RWPE2 (cell line): ENCODE measurements at regions not wholly inside any gene's neighbourhood (a gene's known extent, or its start where the extent isn't known, plus 50 kb on each side); places are given as distances from the start of the nearest gene placed in this dataset.
A peak's percentile ranks its signal among the peaks of the same experiment; 100 is the strongest.
"Not testable (repeated sequence)": the region's sequence is repeated elsewhere in the genome, so short reads cannot be mapped to it uniquely, and the experiment has no call there.

ENCODE experiments used
- ATAC-seq: fragments of 200-7000 bp; cut with Tn5 transposase; 3 replicates; pipeline ENCODE4 v1.9.1; 2021; ENCODE audit warnings: low read depth
- DNase-seq: peaks from one replicate; pipeline ENCODE4 v3.0.0-alpha.2; 2020; ENCODE audit warnings: low spot score
- H3K27ac ChIP-seq: fragments of 450-650 bp; 2 replicates; pipeline ENCODE4 v1.5.1; 2017; ENCODE audit warnings: mild to moderate bottlenecking; ENCODE audit not compliant: poor library complexity, severe bottlenecking
- H3K27me3 ChIP-seq: fragments of 250-450 bp; sonication (Bioruptor Pico); 2 replicates; pipeline ENCODE4 v1.5.1; 2021; ENCODE audit warnings: mild to moderate bottlenecking, moderate library complexity; ENCODE audit not compliant: insufficient read depth, poor library complexity, severe bottlenecking
- H3K36me3 ChIP-seq: fragments of 250-450 bp; sonication (Bioruptor Pico); 2 replicates; pipeline ENCODE4 v1.5.1; 2020; ENCODE audit warnings: low read depth, mild to moderate bottlenecking, moderate library complexity
- H3K4me1 ChIP-seq: fragments of 250-450 bp; sonication (Bioruptor Pico); 2 replicates; pipeline ENCODE4 v1.5.1; 2021; ENCODE audit warnings: mild to moderate bottlenecking, moderate library complexity; ENCODE audit not compliant: insufficient read depth, poor library complexity, severe bottlenecking
- H3K4me3 ChIP-seq: fragments of 250-450 bp; sonication (Bioruptor Pico); 2 replicates; pipeline ENCODE4 v1.5.1; 2021; ENCODE audit warnings: mild to moderate bottlenecking, moderate library complexity; ENCODE audit not compliant: severe bottlenecking
- H3K9me3 ChIP-seq: fragments of 250-450 bp; sonication (Bioruptor Pico); 2 replicates; pipeline ENCODE4 v1.5.1; 2021; ENCODE audit warnings: mild to moderate bottlenecking, moderate library complexity; ENCODE audit not compliant: severe bottlenecking
- TF ChIP-seq, protein P1 (sequence below): fragments of 450-650 bp; IDR thresholded peaks from one replicate; pipeline ENCODE4 v1.5.1; 2017; ENCODE audit warnings: mild to moderate bottlenecking, moderate library complexity; ENCODE audit not compliant: poor library complexity, severe bottlenecking

DNA sequence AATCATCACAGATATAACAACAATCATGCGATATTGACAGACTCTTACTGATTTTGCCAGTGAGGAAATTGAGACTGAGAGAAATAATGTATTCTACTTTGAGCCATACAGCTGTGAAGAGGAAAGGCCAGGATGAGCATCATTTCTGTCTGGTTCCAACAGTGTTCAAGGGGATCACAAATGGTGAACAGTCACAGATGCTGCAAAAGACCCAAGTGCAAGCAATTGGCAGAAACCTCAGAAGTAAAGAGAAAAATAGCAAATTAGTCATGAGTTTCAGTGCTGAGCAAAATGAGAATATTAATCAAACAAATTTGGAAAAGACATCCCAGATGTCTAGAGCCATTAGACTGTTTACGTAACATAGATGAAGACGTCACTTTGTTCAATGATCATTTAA, 114.1 kb downstream of the RAB38 start:
- TF ChIP-seq, protein P1, sequence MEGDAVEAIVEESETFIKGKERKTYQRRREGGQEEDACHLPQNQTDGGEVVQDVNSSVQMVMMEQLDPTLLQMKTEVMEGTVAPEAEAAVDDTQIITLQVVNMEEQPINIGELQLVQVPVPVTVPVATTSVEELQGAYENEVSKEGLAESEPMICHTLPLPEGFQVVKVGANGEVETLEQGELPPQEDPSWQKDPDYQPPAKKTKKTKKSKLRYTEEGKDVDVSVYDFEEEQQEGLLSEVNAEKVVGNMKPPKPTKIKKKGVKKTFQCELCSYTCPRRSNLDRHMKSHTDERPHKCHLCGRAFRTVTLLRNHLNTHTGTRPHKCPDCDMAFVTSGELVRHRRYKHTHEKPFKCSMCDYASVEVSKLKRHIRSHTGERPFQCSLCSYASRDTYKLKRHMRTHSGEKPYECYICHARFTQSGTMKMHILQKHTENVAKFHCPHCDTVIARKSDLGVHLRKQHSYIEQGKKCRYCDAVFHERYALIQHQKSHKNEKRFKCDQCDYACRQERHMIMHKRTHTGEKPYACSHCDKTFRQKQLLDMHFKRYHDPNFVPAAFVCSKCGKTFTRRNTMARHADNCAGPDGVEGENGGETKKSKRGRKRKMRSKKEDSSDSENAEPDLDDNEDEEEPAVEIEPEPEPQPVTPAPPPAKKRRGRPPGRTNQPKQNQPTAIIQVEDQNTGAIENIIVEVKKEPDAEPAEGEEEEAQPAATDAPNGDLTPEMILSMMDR: no peak
- no peaks in the 10 kb centered on the region for H3K9me3 ChIP-seq
- H3K4me1 ChIP-seq: no peaks in the 10 kb centered on the region
- H3K36me3 ChIP-seq: no peaks in the 10 kb centered on the region
- no peaks in the 10 kb centered on the region for H3K27me3 ChIP-seq
- no peak overlapping the region for H3K27ac ChIP-seq
- DNase-seq (no peak), ATAC-seq (no peak)
- H3K4me3 ChIP-seq: no peak overlapping the region

GRCh38 chr11:88059326-88059725, 115.9 kb downstream of the RAB38 start:
- Histone ChIP-seq H3K27ac (no peak overlapping the region), H3K4me1 (no peaks in the 10 kb centered on the region), H3K27me3 (no peaks in the 10 kb centered on the region), H3K9me3 (no peaks in the 10 kb centered on the region), H3K36me3 (no peaks in the 10 kb centered on the region), H3K4me3 (no peak overlapping the region)
- ATAC-seq (peak; percentile 57; the same call in 2 of the 3 replicates), DNase-seq (no peak)
- TF ChIP-seq, protein P1: no peak

DNA sequence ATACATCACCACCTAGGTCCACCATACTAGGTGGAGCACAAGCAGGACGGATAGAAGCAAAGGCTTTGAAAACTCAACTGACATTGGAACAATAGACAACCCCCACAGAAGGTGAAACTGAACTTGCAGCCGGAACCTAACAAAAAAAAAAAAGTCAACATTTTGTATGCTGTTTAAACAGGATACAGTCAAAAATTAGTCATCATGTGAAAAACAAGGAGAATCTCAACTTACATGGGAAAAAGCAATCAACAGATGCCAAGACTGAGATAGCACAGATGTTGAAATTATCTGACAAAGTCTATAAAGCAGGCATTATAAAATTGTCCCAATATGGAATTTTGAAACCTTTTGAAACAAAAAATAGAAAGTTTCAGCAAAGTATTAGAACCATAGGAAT, 123.8 kb downstream of the RAB38 start:
- H3K9me3 ChIP-seq: no peaks in the 10 kb centered on the region
- peaks cover 29% of the 10 kb centered on the region for H3K4me1 ChIP-seq
- no peaks in the 10 kb centered on the region for H3K36me3 ChIP-seq
- H3K4me3 ChIP-seq: no peak overlapping the region
- peak overlapping the region; percentile 45 for H3K27ac ChIP-seq
- TF ChIP-seq, protein P1: no peak
- DNase-seq (no peak), ATAC-seq (peak; percentile 89)
- H3K27me3 ChIP-seq: no peaks in the 10 kb centered on the region

- H3K4me1 ChIP-seq: peaks cover 29% of the 10 kb centered on the region
- DNase-seq (no peak), ATAC-seq (peak; percentile 62)
Measured at GRCh38 chr11:88050247-88050646, 125.0 kb downstream of the RAB38 start.

DNA sequence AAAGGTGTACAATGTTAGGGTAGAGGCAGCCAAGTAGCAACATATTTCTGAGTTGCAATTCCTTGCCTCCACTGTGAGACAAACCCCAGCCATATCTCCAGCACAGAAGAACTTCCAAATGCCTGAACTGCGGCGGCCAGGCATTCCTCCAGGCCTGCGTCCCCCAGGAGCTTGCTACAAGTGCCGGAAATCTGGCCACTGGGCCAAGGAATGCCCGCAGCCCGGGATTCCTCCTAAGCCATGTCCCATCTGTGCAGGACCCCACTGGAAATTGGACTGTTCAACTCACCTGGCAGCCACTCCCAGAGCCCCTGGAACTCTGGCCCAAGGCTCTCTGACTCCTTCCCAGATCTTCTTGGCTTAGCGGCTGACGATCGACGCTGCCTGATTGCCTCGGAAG, 130.0 kb downstream of the RAB38 start:
- ATAC-seq, H3K27me3 ChIP-seq, H3K27ac ChIP-seq, H3K4me3 ChIP-seq, DNase-seq, H3K9me3 ChIP-seq, H3K36me3 ChIP-seq, H3K4me1 ChIP-seq: not testable (repeated sequence)

More at GRCh38 chr11:88050247-88050646, 125.0 kb downstream of the RAB38 start:
- H3K9me3 ChIP-seq: no peaks in the 10 kb centered on the region
- no peak overlapping the region for H3K4me3 ChIP-seq
- TF ChIP-seq, protein P1: no peak
- H3K36me3 ChIP-seq: no peaks in the 10 kb centered on the region
- H3K27me3 ChIP-seq: no peaks in the 10 kb centered on the region
- no peak overlapping the region for H3K27ac ChIP-seq

- H3K4me1 ChIP-seq, H3K4me3 ChIP-seq, H3K36me3 ChIP-seq, H3K9me3 ChIP-seq, H3K27ac ChIP-seq, H3K27me3 ChIP-seq, DNase-seq, ATAC-seq: not testable (repeated sequence)
Measured at GRCh38 chr11:88044658-88045057, 130.6 kb downstream of the RAB38 start.
